HepG2 (cell line): ENCODE measurements at regions not wholly inside any gene's neighbourhood (a gene's known extent, or its start where the extent isn't known, plus 50 kb on each side); places are given as distances from the start of the nearest gene placed in this dataset.

Experiments used
- BCL6 ChIP-seq: IDR thresholded peaks from 2 replicates; pipeline ENCODE4 v1.6.1; 2016; ENCODE audit warnings: missing genetic modification reagents, missing compliant biosample characterization
- GATAD1 ChIP-seq: IDR thresholded peaks from 2 replicates; pipeline ENCODE4 v1.6.1; 2016; ENCODE audit warnings: missing genetic modification reagents, missing compliant biosample characterization
- KDM5A ChIP-seq: fragments of 200-600 bp; sonication (generic); IDR thresholded peaks from 2 replicates; pipeline ENCODE4 v1.7.0; 2018; ENCODE audit warnings: antibody characterized with exemption, mild to moderate bottlenecking, low read length, borderline replicate concordance
- POLR2A ChIP-seq, 2 experiments: IDR thresholded peaks; 2 replicates each; pipeline ENCODE4 v1.6.1; 2011; ENCODE audit warnings: low read depth in 2 of 2, low read length in 2 of 2, mild to moderate bottlenecking in 1 of 2, moderate library complexity in 1 of 2; ENCODE audit not compliant: insufficient read depth in 1 of 2
- RBM39 ChIP-seq: fragments of 200-400 bp; formaldehyde crosslinking; IDR thresholded peaks from one replicate; pipeline ENCODE4 v1.6.1; 2018; ENCODE audit warnings: antibody characterized with exemption, mild to moderate bottlenecking, low read depth, low read length; ENCODE audit not compliant: poor library complexity, severe bottlenecking
- RFX5 ChIP-seq: IDR thresholded peaks from 2 replicates; pipeline ENCODE4 v1.6.1; 2011; ENCODE audit warnings: low read depth, low read length, improper control_type of control experiment
- TBL1XR1 ChIP-seq: fragments of 150-350 bp; IDR thresholded peaks from 2 replicates; pipeline ENCODE4 v1.6.1; 2014; ENCODE audit warnings: borderline replicate concordance, low read length; ENCODE audit not compliant: partially characterized antibody
- ZSCAN29 ChIP-seq: sonication (generic); formaldehyde crosslinking; conservative IDR thresholded peaks from 2 replicates; pipeline ENCODE4 v1.4.0; 2020; ENCODE audit warnings: mild to moderate bottlenecking, missing genetic modification reagents
- TF ChIP-seq, protein P1 (sequence below): IDR thresholded peaks from 2 replicates; pipeline ENCODE4 v1.6.1; 2016

DNA sequence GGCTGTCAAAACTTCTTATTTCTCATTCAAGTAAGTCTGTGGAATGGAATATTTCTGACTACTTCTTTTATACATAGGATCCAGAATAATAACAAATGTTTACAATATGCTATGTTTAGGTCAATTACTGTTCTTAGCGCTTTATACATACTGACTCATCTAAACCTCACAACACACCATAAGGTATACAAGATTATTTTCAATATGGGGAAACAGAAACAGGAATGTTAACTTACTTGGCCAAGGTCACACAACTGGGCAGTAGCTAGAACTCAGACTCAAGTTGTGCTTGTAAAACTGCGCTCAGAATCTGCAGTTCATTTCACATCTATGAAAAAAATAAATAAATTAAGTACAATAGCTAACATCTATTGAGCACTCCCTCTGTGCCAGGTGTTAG, 168.0 kb downstream of the GNAI1 start:
- TF ChIP-seq ZSCAN29 (CRISPR knock-in tag) (no peak), BCL6 (CRISPR knock-in tag) (no peak), GATAD1 (CRISPR knock-in tag) (no peak), TBL1XR1 (no peak), KDM5A (no peak), RFX5 (no peak), RBM39 (no peak), POLR2A (IDR thresholded peaks at IDR 0.05; ENCODE audit: insufficient read depth in 1 of 2, low read depth in 2 of 2, low read length in 2 of 2) (no peak)
- TF ChIP-seq, protein P1, sequence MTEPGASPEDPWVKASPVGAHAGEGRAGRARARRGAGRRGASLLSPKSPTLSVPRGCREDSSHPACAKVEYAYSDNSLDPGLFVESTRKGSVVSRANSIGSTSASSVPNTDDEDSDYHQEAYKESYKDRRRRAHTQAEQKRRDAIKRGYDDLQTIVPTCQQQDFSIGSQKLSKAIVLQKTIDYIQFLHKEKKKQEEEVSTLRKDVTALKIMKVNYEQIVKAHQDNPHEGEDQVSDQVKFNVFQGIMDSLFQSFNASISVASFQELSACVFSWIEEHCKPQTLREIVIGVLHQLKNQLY (CRISPR knock-in tag) = no peak
